HK-2 (cell line): ENCODE measurements at regions not wholly inside any gene's neighbourhood (a gene's known extent, or its start where the extent isn't known, plus 50 kb on each side); places are given as distances from the start of the nearest gene placed in this dataset.
"Not testable (repeated sequence)": the region's sequence is repeated elsewhere in the genome, so short reads cannot be mapped to it uniquely, and the experiment has no call there.

Experiments
- DNase-seq: peaks from one replicate; pipeline ENCODE4 v3.0.0-alpha.2; 2018; ENCODE audit not compliant: unreplicated experiment

DNA sequence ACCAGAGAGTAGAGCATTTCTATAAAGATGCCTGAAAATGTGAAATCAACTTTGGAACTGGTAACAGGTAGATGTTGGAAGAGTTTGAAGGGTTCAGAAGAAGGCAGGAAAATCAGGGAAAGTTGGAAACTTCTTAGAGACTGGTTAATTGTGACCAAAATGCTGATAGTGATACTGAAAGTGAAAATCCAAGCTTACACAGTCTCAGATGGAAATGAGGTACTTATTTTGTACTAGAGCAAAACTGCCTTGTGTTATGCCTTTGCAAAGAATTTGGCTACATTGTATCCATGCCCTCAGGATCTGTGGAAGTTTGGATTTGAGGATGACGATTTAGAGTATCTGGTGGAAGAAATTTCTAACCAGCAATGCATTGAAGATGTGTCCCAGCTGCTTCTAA is 430.6 kb upstream of the KCND2 start:
- no peak for DNase-seq

DNA sequence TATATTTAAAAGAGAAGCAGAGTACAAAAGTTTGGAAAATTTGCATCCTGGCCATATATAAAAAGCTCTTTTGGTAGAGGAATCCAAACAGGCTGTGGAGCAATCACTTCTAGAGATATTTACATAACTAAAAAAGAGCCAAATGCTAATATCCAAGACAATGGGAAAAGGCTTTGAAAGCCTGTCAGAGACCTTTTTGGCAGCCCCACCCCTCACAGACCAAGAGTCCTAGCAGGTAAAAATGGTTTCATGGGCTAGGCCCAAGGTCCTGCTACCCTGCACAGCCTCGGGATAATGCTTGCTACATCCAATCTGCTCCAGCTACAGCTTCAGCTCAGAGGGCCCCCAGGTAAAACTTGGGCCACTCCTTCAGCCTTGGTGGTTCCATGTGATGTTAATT is 430.2 kb upstream of the KCND2 start:
- no peak for DNase-seq

DNA sequence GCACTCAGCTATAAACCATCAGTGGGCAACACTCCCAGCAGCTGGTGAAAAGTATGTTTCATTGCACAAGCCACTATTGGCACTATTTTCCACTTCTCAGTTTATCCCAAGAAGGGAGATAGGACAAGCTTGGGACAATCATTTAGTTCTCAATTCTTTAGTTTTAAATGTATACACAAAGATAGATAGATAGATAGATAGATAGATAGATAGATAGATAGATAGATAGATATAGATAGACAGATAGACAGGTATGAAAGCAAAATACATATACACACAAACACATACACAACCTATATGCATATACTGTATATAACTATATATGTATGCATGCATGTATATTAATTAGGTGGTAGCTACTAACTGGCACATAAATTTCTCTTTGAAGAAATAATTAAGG is 411.6 kb upstream of the KCND2 start:
- DNase-seq: no peak

DNA sequence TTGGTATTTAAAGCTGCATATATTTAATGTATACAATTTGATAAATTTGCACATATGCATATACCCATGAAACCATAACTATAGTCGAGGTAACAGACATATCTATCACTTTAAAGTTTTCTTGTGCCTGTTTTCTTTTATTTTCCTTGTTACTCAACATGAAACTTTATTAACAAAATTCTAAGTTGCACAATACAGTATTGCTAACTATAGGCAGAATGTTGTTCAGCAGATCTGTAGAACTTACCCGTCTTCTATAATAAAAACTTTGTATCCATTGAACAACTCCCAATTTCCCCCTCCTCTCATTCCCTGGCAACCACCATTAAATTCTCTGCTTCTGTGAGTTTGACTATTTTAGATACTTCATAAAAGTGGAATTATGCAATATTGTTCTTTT is 404.6 kb upstream of the KCND2 start:
- DNase-seq: no peak

DNA sequence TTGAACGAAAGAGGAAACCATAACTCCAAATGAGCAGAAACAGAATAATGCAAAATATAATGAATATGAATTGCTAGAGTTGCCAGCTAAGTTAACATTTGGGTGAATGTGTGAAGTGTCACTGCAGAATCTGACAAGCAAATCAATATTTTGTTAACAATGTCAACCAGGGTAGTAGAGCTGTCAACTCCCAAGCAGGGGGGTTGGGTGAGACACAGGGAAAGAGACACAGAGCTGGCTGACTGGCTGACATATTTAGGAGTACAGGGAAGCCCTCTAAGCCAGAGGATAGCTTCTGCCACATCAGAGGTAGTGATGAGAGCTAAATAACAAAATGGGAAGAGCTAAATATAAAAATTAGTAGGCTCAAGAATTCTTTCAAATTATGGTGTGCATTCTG is 393.1 kb upstream of the KCND2 start:
- no peak for DNase-seq

DNA sequence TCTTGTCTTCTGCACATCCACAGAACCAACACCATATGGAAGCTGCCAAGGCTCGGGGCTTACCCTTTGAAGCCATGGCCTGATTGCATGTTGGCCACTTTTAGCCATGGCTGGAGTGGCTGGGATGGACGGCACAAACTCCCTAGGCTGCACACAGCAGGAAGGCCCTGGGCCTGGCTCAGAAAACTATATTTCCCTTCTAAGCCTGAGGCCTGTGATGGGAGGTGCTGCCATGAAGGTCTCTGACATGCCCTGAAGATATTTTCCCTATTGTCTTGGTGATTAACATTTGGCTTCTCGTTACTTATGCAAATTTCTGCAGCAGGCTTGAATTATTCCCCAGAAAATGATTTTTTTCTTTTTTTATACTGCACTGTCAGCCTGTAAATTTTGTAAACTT is 387.0 kb upstream of the KCND2 start:
- no peak for DNase-seq

DNA sequence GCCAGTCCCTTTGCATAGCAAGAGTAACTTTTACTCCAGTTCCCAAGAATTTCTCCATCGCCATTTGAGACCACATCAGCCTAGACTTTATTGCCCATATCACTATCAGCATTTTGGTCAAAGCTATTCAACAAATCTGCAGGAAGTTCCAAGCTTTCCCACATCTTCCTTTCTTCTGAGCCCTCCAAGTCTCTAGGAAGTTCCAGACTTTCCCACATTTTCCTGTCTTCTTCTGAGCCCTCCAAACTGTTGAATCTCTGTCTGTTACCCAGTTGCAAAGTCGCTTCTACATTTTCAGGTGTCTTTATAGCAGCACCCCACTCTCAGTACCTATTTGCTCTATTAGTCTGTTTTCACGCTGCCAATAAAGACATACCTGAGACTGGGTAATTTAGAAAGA is 386.4 kb upstream of the KCND2 start:
- not testable (repeated sequence) for DNase-seq

DNA sequence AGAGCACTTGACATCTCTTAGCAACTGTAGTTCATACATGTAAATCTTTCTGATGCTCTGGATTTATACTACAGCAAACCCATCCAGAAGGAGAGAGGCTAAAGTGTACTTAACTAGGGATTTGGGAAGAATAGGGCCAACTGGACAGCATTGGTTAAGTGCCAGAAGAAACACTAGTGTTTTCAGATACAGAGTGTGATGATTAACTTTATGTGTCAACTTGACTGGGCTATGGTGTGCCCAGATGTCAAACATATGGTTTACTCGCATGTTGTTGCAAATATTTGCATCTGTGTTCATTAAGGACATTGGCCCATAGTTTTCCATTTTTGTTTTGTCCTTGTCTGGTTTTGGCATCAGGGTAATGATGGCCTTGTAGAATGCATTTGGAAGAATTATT is 384.7 kb upstream of the KCND2 start:
- no peak for DNase-seq

DNA sequence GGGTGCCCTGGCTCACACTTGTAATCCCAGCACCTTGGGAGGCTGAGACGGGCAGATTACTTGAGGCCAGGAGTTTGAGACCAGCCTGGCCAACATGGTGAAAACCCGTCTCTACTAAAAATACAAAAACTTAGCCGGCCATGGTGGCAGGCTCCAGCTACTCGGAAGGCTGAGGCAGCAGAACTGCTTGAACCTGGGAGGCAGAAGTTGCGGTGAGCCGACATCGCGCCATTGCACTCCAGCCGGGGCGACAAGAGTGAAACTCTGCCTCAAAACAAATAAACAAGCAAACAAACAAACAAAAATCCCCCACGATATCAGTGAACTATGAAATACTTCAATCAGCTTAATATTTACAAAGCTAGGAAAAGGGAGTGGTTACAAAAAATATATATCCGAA is 382.3 kb upstream of the KCND2 start:
- DNase-seq: no peak

DNA sequence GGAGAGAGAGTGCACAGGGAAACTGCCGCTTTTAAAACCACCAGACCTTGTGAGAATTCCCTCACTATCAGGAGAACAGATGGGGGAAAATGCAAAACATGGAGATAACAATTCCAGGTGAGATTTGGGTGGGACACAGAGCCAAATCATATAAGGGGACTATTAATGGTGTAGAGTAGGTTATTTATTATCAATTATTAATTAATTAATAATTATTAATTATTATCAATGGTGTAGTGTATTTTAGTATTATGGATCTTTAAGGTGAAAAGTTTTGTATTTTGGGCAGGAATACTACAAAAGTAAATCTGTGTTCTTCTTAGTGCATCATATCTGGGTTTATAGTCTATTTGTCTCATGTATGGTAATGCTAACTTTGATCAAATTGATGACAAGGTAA is 377.7 kb upstream of the KCND2 start:
- DNase-seq: no peak

DNA sequence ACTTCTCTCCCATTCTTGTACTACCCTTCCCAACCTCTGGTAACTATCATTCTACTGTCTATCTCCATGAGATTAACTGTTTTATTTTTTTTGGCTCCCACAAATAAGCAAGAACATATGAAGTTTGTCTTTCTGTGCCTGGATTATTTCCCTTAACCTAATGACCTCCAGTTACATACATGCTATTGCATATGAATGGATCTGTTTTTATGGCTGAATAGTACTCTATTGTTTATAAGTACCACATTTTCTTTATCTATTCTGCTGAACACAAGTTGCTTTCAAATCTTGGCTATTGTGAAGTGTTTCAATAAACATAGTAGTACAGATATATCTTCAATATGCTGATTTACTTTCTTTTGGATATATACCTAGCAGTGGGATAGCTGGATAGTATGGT is 376.6 kb upstream of the KCND2 start:
- DNase-seq: no peak

DNA sequence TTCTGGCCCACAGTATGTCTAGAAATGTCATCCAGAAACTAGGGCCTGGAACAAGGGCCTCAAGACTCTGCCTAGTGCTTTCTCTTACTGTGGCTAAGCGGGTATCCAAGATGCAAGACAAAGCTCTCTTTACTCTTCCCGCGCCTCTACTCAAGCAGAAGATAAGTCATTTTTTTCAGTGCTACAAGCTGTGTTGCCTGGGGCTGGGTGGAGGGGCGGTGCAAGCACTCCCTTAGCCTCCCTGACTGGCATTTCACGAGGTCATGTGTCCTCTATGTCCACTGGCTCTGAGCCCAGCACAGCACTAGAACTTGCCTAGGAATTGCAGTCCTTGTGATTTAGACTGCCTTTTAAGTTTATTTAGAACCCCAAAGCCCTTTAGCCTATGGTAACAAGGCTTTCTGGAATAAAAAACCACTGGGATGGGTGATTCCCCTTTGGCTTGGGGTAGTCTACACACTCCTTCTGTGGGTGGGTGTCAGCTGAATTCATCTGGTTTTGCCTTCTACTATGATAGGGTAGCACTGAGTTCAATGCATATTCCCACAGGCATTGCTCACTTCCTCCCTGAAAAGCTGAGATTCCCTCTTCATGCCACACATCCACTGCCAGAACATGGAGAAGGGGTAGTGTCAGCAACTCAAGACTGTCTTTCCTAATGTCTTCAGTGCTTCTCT is 371.8 kb upstream of the KCND2 start:
- no peak for DNase-seq

DNA sequence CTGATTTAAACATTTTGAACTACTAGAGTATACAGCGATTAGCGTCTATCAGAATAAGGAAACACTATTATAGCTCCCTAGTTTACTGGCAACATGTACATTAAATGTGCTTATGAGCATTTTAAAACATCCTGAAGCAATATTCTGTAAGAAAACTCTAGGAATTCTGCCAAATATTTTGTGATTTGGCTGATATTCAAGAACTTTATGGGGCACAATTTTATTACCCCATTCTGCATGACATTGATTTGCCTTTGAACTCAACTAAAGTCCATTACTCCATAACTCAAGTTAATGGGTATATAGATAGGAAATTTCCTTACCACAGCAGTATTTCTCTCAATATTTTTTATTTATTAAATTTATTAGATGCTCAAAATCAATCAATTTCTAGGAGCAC is 369.9 kb upstream of the KCND2 start:
- DNase-seq: no peak

DNA sequence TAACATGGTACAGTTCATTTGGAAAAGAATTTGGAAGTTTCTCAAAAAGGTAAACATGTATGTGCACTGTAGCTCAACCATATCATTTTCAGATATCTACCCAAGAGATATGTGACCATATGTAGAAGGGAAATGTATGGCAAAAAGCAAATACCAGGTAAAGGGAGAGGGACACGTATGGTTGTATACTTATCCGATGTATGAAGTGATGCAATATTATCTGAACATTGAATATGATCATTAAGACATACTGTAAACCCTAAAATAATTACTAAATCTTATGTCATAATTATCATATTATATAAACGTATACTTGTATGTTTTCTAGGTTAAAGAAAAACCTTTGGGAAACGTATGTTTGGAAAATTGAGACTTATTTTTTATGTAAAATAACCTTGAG is 367.5 kb upstream of the KCND2 start:
- no peak for DNase-seq

DNA sequence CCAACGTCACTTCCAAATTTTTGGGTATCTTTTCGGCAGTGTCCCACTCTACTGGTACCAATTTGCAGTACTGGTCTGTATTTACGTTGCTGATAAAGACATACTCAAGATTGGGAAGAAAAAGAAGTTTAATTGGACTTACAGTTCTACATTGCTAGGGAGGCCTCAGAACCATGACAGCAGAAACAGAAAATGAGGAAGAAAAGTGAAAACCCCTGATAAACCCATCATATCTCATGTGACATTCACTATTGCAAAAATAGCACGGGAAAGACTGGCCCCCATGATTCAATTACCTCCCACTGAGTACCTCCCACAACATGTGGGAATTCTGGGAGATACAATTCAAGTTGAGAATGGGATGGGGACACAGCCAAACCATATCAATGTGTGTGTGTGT is 364.0 kb upstream of the KCND2 start:
- DNase-seq: no peak

DNA sequence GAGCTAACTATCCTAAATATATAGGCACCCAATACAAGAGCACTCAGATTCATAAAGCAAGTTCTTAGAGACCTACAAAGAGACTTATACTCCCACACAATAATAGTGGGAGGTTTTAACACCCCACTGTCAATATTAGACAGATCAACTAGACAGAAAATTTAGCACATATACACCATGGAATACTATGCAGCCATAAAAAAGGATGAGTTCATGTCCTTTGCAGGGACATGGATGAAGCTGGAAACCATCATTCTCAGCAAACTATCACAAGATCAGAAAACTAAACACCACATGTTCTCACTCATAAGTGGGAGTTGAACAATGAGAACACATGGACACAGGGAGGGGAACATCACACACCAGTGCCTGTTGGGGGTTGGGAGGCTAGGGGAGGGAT is 358.9 kb upstream of the KCND2 start:
- not testable (repeated sequence) for DNase-seq

DNA sequence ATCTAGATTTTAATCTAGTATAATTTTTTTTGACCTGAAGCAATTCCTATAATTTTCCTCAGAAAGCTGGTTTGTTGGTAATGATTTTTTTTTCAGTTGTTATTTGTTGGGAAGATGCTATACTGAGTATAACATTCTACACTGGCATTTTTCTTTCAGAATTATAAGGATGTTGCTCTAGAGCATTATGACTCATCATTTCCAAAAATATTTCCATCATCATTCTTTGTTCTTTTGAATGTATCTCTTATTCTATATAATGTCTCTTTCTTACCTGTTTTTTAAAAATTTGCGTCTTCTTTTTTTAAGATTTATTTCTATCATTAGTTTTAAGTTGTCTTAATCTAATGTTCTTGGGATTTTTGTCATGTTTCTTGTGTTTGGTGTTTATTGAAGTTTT is 356.5 kb upstream of the KCND2 start:
- DNase-seq: no peak

DNA sequence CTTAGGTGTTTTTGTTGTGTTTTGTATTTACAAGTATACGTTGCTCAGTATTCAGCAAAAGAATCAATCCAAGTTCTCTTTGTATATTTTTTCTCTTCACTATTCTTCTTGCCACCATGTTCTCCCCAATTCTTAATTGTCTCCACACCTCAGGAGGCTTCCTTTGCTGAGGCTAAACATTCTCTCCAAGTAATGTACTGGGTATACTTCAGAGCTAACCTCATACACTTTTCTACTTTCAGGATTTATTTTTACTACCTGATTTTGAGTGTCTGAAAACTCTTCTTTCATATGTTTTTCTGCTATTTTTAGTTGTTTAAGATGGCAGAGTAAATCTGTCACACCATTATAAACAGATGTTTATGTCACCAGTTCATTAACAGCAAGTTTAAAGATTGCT is 354.8 kb upstream of the KCND2 start:
- DNase-seq: no peak

DNA sequence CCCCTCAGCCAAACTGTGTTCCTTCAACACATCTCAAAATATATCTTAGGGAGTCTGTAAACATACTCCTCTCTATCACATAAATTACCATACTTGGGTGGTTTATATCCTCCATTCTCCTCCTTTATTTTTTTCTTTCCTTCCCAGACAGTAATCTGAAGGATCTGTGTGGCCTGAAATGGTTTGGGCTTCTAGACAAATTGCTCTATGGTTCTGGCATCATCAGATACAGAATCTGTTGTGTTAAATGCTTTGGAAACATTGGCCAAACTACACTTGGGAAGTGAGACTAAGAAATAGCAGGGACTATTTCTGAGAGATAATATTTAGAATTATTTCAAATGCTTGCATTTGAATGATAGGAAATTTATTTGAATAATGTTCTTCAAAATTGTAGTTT is 353.0 kb upstream of the KCND2 start:
- no peak for DNase-seq

DNA sequence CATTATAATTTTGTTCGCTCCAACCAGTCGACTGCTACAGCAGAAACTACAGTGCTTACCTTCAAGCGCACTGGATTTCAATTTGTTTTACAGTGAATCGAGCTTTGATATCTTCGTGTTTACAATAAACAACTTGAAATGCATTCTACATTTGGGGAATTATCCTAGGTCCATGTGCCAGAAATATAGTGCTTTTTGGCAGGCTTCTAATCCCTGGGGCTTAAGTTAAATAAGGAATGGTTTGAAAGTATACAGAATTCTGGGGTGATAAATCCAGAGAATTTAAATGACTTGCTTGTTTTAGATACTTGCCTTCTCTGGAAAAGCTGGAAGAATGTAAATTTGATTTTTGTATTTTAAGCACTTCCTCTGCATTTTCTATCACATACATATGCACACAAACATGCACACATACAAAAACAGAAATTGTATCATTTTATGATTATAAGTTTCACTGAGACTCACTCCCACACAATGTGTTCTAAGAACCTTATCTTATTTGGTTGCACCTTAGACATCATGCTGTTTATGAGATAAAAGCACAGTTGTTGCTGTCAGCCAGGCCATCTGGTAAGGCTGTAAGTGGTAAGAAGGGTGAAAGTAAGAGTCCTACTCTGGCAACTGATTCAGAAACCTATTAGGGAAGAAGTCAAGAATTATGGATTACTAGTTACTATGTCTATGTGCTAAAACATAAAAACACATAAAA is 347.2 kb upstream of the KCND2 start:
- no peak for DNase-seq

DNA sequence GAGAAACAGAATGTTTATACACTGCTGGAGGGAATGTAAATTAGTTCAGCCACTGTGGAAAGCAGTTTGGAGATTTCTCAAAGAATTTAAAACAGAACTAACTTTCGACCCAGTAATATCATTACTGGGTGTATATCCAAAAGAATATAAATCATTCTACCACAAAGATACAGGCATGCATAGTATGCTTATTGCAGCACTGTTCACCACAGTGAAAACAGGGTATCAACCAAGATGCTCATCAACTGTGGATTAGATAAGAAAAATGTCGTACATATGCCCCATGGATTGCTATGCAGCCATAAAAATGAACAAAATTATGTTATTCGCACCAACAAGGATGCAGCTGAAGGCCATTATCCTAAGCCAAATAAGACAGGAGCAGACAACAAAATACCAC is 343.1 kb upstream of the KCND2 start:
- no peak for DNase-seq

DNA sequence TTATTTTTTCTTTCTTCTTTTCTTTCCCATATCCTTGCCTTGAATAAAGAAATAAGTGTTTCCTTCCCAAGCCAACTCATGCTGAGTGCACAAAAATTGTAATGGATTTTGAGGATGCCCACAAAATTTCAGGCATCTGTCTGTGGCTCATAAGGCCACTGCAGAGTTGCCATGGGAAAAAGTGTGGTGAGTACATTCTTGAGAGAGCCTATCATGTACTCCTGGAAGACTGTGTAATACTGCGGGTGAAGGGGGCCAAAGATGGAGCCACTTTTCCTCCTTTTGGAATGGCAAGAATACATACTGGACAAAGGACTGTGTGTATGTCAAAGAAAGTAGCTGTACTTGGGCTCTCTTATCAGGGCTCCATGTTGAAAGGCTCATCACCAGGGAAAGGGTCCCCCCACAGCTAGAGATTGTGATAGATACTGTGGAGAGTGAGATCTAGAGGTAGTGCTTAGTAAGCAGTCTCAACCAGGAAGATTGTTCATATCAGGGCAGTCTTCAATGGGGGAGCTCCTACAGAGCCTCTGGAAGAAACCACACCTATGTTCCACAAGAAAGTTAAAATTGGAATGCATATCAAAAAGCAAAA is 341.6 kb upstream of the KCND2 start:
- DNase-seq: no peak

DNA sequence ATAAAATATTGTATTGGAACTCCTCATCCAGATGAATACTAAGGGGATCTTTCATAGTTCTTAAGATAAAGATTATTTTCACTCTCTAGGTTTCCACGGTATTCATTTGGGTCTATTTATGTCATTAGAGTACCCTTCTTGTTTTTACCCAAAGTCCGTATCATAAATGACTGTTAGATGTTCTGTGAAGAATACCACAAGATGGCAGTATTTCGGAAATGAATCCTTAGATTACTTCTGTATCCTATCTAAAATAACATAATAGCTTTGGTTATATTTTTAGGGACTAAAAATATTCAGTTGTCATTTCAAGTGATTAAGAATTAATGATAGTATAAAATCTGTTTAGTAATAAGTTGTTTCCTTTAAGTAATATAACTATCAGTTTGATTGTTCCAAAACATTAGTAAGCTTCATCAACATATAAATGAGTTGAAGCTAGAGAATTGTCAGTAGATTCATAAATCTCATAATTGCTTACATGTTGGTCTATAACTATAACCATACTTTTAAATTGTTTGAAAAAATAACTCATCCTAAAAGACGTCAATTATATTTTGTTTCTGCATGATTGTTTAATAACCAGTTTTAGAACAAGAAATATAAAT is 337.5 kb upstream of the KCND2 start:
- no peak for DNase-seq
